ENCODE measurements at regions not wholly inside any gene's neighbourhood (a gene's known extent, or its start where the extent isn't known, plus 50 kb on each side); places are given as distances from the start of the nearest gene placed in this dataset.
"Not testable (repeated sequence)": the region's sequence is repeated elsewhere in the genome, so short reads cannot be mapped to it uniquely, and the experiment has no call there.

GRCh38 chr1:66424530-66424929 is 109.4 kb upstream of the SGIP1 start:
- H3K4me2 ChIP-seq (ENCODE audit: low read length); H3K27ac Mint-ChIP-seq (ENCODE audit: unreplicated experiment); H3K9ac ChIP-seq (ENCODE audit: low read length); FAIRE-seq; H3K4me3 Mint-ChIP-seq (ENCODE audit: unreplicated experiment); H3K9me3 ChIP-seq (ENCODE audit: insufficient read depth, low read depth, low read length); H3K79me2 ChIP-seq (ENCODE audit: insufficient read depth, low read length); H3K27ac ChIP-seq (ENCODE audit: low read depth, low read length); H3K27me3 Mint-ChIP-seq (ENCODE audit: low read depth, unreplicated experiment); H3K27me3 ChIP-seq (ENCODE audit: insufficient read depth, low read length); H3K4me1 Mint-ChIP-seq (ENCODE audit: low read depth, unreplicated experiment); H4K20me1 ChIP-seq (ENCODE audit: insufficient read depth, low read length); H3K4me1 ChIP-seq (ENCODE audit: insufficient read depth, low read length); H2AFZ ChIP-seq (ENCODE audit: low read depth, low read length); DNase-seq (ENCODE audit: low read depth); H3K36me3 Mint-ChIP-seq (ENCODE audit: low read depth, unreplicated experiment); H3K4me3 ChIP-seq (ENCODE audit: insufficient read depth, low read depth, low read length); H3K36me3 ChIP-seq (ENCODE audit: insufficient read depth, low read length): not testable (repeated sequence)
- H3K9me3 Mint-ChIP-seq (ENCODE audit: unreplicated experiment): peaks cover 14% of the 10 kb centered on the region

- H3K9me3 Mint-ChIP-seq (ENCODE audit: unreplicated experiment): peaks cover 21% of the 10 kb centered on the region
- no peak overlapping the region for H3K4me2 ChIP-seq (ENCODE audit: low read length)
- no peaks in the 10 kb centered on the region for H3K79me2 ChIP-seq (ENCODE audit: insufficient read depth, low read length)
- no peak overlapping the region for H3K27ac Mint-ChIP-seq (ENCODE audit: unreplicated experiment)
- DNase-seq (ENCODE audit: low read depth) (peak; percentile 12), FAIRE-seq (no peak)
- H3K4me3 ChIP-seq (ENCODE audit: insufficient read depth, low read depth, low read length): no peak overlapping the region
- TF ChIP-seq EZH2 (IDR thresholded peaks at IDR 0.05; ENCODE audit: insufficient read depth, low read length) (no peak), CTCF (IDR thresholded peaks at IDR 0.05; ENCODE audit: insufficient read depth, low read depth, low read length) (no peak)
- H2AFZ ChIP-seq (ENCODE audit: low read depth, low read length): no peak overlapping the region
- no peaks in the 10 kb centered on the region for H3K9me3 ChIP-seq (ENCODE audit: insufficient read depth, low read depth, low read length)
- H3K4me1 ChIP-seq (ENCODE audit: insufficient read depth, low read length): no peaks in the 10 kb centered on the region
- no peak overlapping the region for H3K4me3 Mint-ChIP-seq (ENCODE audit: unreplicated experiment)
- no peak overlapping the region for H3K27ac ChIP-seq (ENCODE audit: low read depth, low read length)
- no peaks in the 10 kb centered on the region for H4K20me1 ChIP-seq (ENCODE audit: insufficient read depth, low read length)
- H3K27me3 Mint-ChIP-seq (ENCODE audit: low read depth, unreplicated experiment): peaks cover 3% of the 10 kb centered on the region
- no peaks in the 10 kb centered on the region for H3K4me1 Mint-ChIP-seq (ENCODE audit: low read depth, unreplicated experiment)
- H3K9ac ChIP-seq (ENCODE audit: low read length): no peak overlapping the region
- H3K36me3 Mint-ChIP-seq (ENCODE audit: low read depth, unreplicated experiment): peaks cover 2% of the 10 kb centered on the region
- H3K36me3 ChIP-seq (ENCODE audit: insufficient read depth, low read length): no peaks in the 10 kb centered on the region
- no peaks in the 10 kb centered on the region for H3K27me3 ChIP-seq (ENCODE audit: insufficient read depth, low read length)
Measured at GRCh38 chr1:66426239-66426853, 107.6 kb upstream of the SGIP1 start.

GRCh38 chr1:66430815-66431214 is 103.1 kb upstream of the SGIP1 start:
- not testable (repeated sequence) for H3K79me2 ChIP-seq (ENCODE audit: insufficient read depth, low read length); H3K36me3 Mint-ChIP-seq (ENCODE audit: low read depth, unreplicated experiment); DNase-seq (ENCODE audit: low read depth); H3K9ac ChIP-seq (ENCODE audit: low read length); H3K4me1 ChIP-seq (ENCODE audit: insufficient read depth, low read length); H4K20me1 ChIP-seq (ENCODE audit: insufficient read depth, low read length); FAIRE-seq; H3K27me3 ChIP-seq (ENCODE audit: insufficient read depth, low read length); H3K36me3 ChIP-seq (ENCODE audit: insufficient read depth, low read length); H3K4me3 ChIP-seq (ENCODE audit: insufficient read depth, low read depth, low read length); H2AFZ ChIP-seq (ENCODE audit: low read depth, low read length); H3K27ac Mint-ChIP-seq (ENCODE audit: unreplicated experiment); H3K4me3 Mint-ChIP-seq (ENCODE audit: unreplicated experiment); H3K9me3 ChIP-seq (ENCODE audit: insufficient read depth, low read depth, low read length); H3K4me2 ChIP-seq (ENCODE audit: low read length); H3K4me1 Mint-ChIP-seq (ENCODE audit: low read depth, unreplicated experiment); H3K27me3 Mint-ChIP-seq (ENCODE audit: low read depth, unreplicated experiment); H3K27ac ChIP-seq (ENCODE audit: low read depth, low read length)
- H3K9me3 Mint-ChIP-seq (ENCODE audit: unreplicated experiment): peaks cover 25% of the 10 kb centered on the region

All from astrocyte (in vitro differentiated cells and primary cell).